ENCODE measurements at regions not wholly inside any gene's neighbourhood (a gene's known extent, or its start where the extent isn't known, plus 50 kb on each side); places are given as distances from the start of the nearest gene placed in this dataset.
"Not testable (repeated sequence)": the region's sequence is repeated elsewhere in the genome, so short reads cannot be mapped to it uniquely, and the experiment has no call there.

DNA sequence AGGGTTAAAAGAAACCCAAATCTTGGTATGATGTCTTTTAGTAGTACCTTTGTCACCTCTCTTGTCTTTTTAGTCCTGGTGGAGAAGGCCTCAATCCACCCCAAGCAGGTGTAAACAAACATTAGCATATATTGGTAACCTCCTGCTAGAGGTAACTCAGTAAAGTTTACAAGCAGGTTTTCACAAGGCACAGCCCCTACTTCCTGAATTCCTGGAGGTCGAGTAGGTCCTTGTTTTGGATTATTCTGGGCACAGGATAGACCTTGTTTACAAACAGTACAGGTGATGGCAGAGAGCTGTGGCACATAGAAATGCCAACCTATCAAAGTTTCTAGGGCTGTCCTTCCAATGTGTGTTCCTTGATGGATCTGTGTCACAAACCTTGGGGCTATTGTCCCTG, 99.1 kb downstream of the ALG10 start:
- Mint-ChIP-seq H3K36me3 (ENCODE audit: insufficient read depth, unreplicated experiment) (no peaks in the 10 kb centered on the region), H3K27me3 (ENCODE audit: insufficient read depth, unreplicated experiment) (peaks cover 6% of the 10 kb centered on the region)
- no peaks in the 10 kb centered on the region for H3K9me3 ChIP-seq

DNA sequence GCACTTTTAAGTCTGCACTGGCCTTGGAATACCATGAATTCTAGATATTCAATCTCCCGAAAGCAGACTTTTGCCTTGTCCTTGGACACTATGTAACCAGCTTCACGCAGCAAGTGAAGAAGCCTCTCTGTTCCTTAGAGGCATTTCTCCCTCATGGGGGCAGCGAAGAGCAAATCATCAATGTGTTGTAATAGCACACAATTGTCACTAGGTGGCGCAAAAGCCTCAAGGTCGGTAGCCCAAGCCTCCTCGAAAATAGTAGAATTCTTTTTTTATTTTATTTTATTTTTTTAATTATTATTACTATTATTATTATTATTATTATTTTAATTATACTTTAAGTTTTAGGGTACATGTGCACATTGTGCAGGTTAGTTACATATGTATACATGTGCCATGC, 100.8 kb downstream of the ALG10 start:
- H3K4me3 Mint-ChIP-seq (ENCODE audit: unreplicated experiment); BruUV-seq (replicated peaks); H3K4me1 ChIP-seq; H3K9me3 ChIP-seq; H3K9me3 Mint-ChIP-seq (ENCODE audit: unreplicated experiment); H3K27me3 ChIP-seq (replicated peaks; ENCODE audit: control insufficient read depth, insufficient read depth, low read length); H3K27me3 Mint-ChIP-seq (ENCODE audit: insufficient read depth, unreplicated experiment); H3K4me3 ChIP-seq (ENCODE audit: low read depth, low read length); POLR2A ChIA-PET; H3K27ac Mint-ChIP-seq (ENCODE audit: unreplicated experiment); H3K4me1 Mint-ChIP-seq (ENCODE audit: low read depth, unreplicated experiment); H3K36me3 Mint-ChIP-seq (ENCODE audit: insufficient read depth, unreplicated experiment); H3K36me3 ChIP-seq (ENCODE audit: control insufficient read depth, insufficient read depth, low read length): not testable (repeated sequence)
- CTCF ChIA-PET = interaction anchor here (0.5 to 1.2 kb wide), 10 partner anchors 44 to 872 kb away, joined by 3 to 4 read pairs (median 3); no protein-coding TSS in a partner anchor
- intact Hi-C loops (cut with micrococcal nuclease; ENCODE audit: unreplicated experiment) = loop anchor here (1.0 to 2.0 kb wide), 3 partner anchors 63 to 95 kb away; no protein-coding TSS in a partner anchor
- peak; percentile 59 to 76 for DNase-seq
- TF ChIP-seq CTCF (IDR thresholded peaks at IDR 0.05; ENCODE audit: insufficient read depth in 1 of 2, low read depth in 1 of 2, low read length in 1 of 2, severe bottlenecking in 1 of 2, unreplicated experiment in 1 of 2) = peak; percentile 97 to 99

More for the DNA sequence above, 99.1 kb downstream of the ALG10 start:
- H3K4me1 Mint-ChIP-seq (ENCODE audit: low read depth, unreplicated experiment) = no peaks in the 10 kb centered on the region
- no peak for DNase-seq
- H3K4me3 Mint-ChIP-seq (ENCODE audit: unreplicated experiment) = no peak overlapping the region
- Histone ChIP-seq H3K4me3 (ENCODE audit: low read depth, low read length) (no peak overlapping the region), H3K4me1 (no peaks in the 10 kb centered on the region), H3K27me3 (replicated peaks; ENCODE audit: control insufficient read depth, insufficient read depth, low read length) (no peaks in the 10 kb centered on the region), H3K36me3 (ENCODE audit: control insufficient read depth, insufficient read depth, low read length) (no peaks in the 10 kb centered on the region)
- no TSS peak for BruUV-seq (replicated peaks)
- intact Hi-C loops (cut with micrococcal nuclease; ENCODE audit: unreplicated experiment) = no loop called here
- POLR2A ChIA-PET = no interaction called here
- CTCF ChIA-PET = interaction anchor here (0.7 kb wide), 1 partner anchor 153 kb away, joined by 3 read pairs; no protein-coding TSS in a partner anchor
- TF ChIP-seq CTCF (IDR thresholded peaks at IDR 0.05; ENCODE audit: insufficient read depth in 1 of 2, low read depth in 1 of 2, low read length in 1 of 2, severe bottlenecking in 1 of 2, unreplicated experiment in 1 of 2) = no peak
- H3K27ac Mint-ChIP-seq (ENCODE audit: unreplicated experiment) = no peak overlapping the region
- H3K9me3 Mint-ChIP-seq (ENCODE audit: unreplicated experiment) = no peaks in the 10 kb centered on the region

GRCh38 chr12:34124608-34125007, 102.3 kb downstream of the ALG10 start:
- intact Hi-C loops (cut with micrococcal nuclease; ENCODE audit: unreplicated experiment) = no loop called here
- H3K4me1 ChIP-seq = no peaks in the 10 kb centered on the region
- no peaks in the 10 kb centered on the region for H3K4me1 Mint-ChIP-seq (ENCODE audit: low read depth, unreplicated experiment)
- TF ChIP-seq CTCF (IDR thresholded peaks at IDR 0.05; ENCODE audit: insufficient read depth in 1 of 2, low read depth in 1 of 2, low read length in 1 of 2, severe bottlenecking in 1 of 2, unreplicated experiment in 1 of 2) = no peak
- H3K36me3 ChIP-seq (ENCODE audit: control insufficient read depth, insufficient read depth, low read length) = no peaks in the 10 kb centered on the region
- BruUV-seq (replicated peaks) = no TSS peak
- H3K9me3 Mint-ChIP-seq (ENCODE audit: unreplicated experiment) = no peaks in the 10 kb centered on the region
- peaks cover 4% of the 10 kb centered on the region; the same call in 1 of the 2 replicates for H3K9me3 ChIP-seq
- POLR2A ChIA-PET = no interaction called here
- DNase-seq = no peak
- no peak overlapping the region for H3K27ac Mint-ChIP-seq (ENCODE audit: unreplicated experiment)
- H3K27me3 ChIP-seq (replicated peaks; ENCODE audit: control insufficient read depth, insufficient read depth, low read length) = no peaks in the 10 kb centered on the region
- no peak overlapping the region for H3K4me3 ChIP-seq (ENCODE audit: low read depth, low read length)
- no peaks in the 10 kb centered on the region for H3K36me3 Mint-ChIP-seq (ENCODE audit: insufficient read depth, unreplicated experiment)
- CTCF ChIA-PET = no interaction called here
- H3K4me3 Mint-ChIP-seq (ENCODE audit: unreplicated experiment) = no peak overlapping the region
- peaks cover 4% of the 10 kb centered on the region for H3K27me3 Mint-ChIP-seq (ENCODE audit: insufficient read depth, unreplicated experiment)
